ENCODE measurements at regions not wholly inside any gene's neighbourhood (a gene's known extent, or its start where the extent isn't known, plus 50 kb on each side); places are given as distances from the start of the nearest gene placed in this dataset.

DNA sequence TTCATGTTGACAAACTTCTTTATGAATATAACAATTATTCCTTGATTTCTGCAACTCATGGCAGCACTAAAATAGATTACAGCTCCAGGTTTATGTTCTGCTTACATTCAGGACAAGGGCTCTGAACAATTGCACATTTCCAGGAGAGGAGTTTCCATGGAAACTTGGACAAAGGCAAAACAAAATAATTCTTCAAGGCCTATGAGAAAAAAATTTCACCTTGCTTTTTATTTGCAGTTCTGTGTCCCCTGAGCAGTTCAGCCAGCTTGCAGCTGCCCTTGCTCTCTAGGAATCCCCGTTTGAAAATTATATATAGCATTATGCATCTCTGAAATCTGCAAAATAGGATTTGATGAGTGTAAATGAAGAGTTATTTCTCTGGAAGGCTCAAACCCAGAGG is 71.7 kb downstream of the ARL4A start:
- TF ChIP-seq EP300 (IDR thresholded peaks at IDR 0.05) (no peak), POLR2A (IDR thresholded peaks at IDR 0.05) (no peak), POLR2AphosphoS5 (IDR thresholded peaks at IDR 0.05) (no peak)
- TF ChIP-seq, protein P1, sequence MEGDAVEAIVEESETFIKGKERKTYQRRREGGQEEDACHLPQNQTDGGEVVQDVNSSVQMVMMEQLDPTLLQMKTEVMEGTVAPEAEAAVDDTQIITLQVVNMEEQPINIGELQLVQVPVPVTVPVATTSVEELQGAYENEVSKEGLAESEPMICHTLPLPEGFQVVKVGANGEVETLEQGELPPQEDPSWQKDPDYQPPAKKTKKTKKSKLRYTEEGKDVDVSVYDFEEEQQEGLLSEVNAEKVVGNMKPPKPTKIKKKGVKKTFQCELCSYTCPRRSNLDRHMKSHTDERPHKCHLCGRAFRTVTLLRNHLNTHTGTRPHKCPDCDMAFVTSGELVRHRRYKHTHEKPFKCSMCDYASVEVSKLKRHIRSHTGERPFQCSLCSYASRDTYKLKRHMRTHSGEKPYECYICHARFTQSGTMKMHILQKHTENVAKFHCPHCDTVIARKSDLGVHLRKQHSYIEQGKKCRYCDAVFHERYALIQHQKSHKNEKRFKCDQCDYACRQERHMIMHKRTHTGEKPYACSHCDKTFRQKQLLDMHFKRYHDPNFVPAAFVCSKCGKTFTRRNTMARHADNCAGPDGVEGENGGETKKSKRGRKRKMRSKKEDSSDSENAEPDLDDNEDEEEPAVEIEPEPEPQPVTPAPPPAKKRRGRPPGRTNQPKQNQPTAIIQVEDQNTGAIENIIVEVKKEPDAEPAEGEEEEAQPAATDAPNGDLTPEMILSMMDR (IDR thresholded peaks at IDR 0.05), result no peak

Data from suprapubic skin (tissue), 4 donors.